ENCODE measurements at regions not wholly inside any gene's neighbourhood (a gene's known extent, or its start where the extent isn't known, plus 50 kb on each side); places are given as distances from the start of the nearest gene placed in this dataset.

GRCh38 chr6:109229536-109229935 is 134.2 kb downstream of the CEP57L1 start:
- DNase-seq (ENCODE audit: low spot score), result no peak

- DNase-seq (ENCODE audit: low spot score), result no peak
Measured at GRCh38 chr6:109227646-109228045, 132.3 kb downstream of the CEP57L1 start.

GRCh38 chr6:109226353-109226752 is 131.0 kb downstream of the CEP57L1 start:
- DNase-seq (ENCODE audit: low spot score), result no peak

- no peak for DNase-seq (ENCODE audit: low spot score)
Measured at GRCh38 chr6:109225946-109226345, 130.6 kb downstream of the CEP57L1 start.

- no peak for DNase-seq (ENCODE audit: low spot score)
Measured at GRCh38 chr6:109224994-109225393, 129.7 kb downstream of the CEP57L1 start.

DNA sequence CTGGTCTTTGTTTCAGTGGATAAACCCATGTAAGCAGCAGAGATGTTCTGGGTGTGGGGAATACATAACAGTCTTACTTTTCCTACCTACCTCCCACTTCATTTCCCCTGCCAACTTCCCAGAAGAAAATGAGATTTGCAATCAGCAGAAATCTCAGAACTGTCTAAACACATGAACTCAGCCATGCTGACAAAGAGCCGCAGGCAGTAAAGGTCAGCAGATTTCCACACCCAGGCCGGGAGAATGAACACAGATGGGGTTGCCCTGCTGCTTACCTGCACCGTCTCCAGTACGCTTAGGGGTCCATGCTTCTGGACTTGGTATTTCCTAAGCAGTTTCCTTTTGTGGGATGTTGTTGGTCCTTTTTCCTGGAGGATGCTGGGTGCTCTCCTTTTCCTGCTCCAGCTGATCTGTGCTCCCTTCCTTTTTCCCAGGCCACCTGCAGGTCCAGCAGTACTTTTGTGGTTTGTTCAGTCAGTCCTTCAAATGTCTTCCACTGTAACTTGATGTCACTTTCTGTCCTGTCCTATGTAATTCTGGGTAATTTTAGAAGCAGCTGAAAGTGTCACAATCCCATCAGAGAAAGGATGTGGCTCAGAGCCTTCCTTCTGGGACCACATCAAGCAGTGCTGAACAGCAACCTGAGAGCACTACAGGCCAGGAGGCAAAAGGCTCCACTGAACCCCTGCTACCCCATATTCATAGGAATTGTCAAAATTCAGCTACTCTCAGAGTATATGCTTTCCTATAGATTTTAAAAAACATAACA is 129.0 kb downstream of the CEP57L1 start:
- DNase-seq (ENCODE audit: low spot score), result peak; percentile 64

- no peak for DNase-seq (ENCODE audit: low spot score)
Measured at GRCh38 chr6:109222848-109223247, 127.5 kb downstream of the CEP57L1 start.

DNA sequence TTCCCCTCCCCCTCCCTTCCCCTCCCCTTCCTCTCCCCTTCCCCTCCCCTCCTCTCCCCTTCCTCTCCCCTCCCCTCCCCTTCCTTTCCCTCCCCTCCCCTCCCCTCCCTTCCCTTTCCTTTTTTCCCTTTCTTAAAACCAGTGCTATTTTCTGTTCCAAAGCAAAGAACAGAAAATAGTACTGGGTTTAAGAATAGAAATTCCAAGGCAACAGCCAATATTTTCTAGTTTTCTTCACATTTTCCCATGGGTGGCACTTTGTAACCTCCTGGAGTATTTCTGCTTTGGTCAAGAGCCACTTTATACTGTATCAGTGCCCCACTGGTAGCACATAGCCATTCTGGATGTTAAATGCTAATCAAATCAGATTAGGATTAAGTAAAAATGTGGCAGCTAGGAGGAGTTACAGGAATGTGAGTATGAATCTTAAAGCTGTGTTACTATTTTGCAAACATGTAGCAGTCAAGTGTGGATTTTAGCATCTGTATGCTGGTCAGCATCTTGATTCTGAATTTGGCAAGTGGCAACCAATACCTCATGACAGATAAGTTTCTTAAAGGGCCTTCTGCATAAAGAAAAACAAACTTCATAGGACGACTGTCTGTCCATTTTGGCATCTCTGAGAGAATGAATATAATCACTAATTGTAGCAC is 126.4 kb downstream of the CEP57L1 start:
- no peak for DNase-seq (ENCODE audit: low spot score)

Small RNAs in the stretch of these regions (small RNA-seq; reads per million reads assigned to genes)
- gene AL359711.1 (0 reads per million in 2 experiments), gene RNY3P11 (0 reads per million in 2 experiments)

Measured in SK-N-DZ (cell line).